Activated T-cell treated with anti-CD3 and anti-CD28 coated beads for 24 hours (primary cell): ENCODE measurements at regions not wholly inside any gene's neighbourhood (a gene's known extent, or its start where the extent isn't known, plus 50 kb on each side); places are given as distances from the start of the nearest gene placed in this dataset.

Experiments used
- DNase-seq: peaks from one replicate; pipeline ENCODE4 v3.0.0-alpha.2; 2020; ENCODE audit warnings: low read depth

GRCh38 chr19:31223740-31224534, 125.3 kb downstream of the TSHZ3 start:
- DNase-seq = no peak

GRCh38 chr19:31220540-31220939, 128.7 kb downstream of the TSHZ3 start:
- no peak for DNase-seq

DNA sequence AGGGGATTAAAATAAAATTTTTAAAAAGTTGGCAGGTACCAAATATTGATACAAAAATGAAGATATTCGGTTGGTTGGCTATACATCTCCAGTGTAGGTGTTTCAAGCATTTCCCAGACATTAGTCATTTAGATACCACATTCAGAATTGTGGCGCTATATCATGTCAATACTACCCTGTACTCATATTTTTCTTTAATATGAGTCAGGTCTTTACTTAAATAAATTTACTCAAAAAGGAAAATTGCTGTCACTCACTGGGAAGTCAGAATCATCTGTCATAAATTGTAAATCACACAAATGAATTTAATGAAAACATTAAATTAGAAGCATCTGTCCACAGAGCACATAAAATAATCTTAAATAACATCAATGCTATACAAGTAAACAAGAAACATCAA, 134.2 kb downstream of the TSHZ3 start:
- no peak for DNase-seq

DNA sequence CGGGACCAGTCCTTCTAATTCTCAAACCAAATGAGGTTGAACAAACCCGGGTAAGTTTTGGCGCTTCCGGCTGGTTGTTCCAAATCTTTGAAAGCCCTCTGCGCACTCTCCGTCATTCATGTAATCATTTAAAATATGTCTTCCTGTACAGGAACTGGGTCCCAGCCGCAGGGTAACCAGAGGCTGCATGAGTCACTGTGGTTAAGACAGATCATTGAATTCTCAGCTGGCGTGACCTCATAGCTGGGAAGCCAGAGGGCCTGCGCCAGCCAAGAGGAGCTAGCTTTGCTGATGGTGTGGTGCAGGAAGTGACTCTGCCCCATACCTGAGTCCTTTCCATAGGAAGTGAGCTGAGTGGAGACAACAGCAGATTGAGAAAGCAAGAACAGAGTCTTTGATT, 135.2 kb downstream of the TSHZ3 start:
- DNase-seq = peak; percentile 86

- DNase-seq = no peak
Observed at GRCh38 chr19:31211088-31211487, 138.1 kb downstream of the TSHZ3 start.

DNA sequence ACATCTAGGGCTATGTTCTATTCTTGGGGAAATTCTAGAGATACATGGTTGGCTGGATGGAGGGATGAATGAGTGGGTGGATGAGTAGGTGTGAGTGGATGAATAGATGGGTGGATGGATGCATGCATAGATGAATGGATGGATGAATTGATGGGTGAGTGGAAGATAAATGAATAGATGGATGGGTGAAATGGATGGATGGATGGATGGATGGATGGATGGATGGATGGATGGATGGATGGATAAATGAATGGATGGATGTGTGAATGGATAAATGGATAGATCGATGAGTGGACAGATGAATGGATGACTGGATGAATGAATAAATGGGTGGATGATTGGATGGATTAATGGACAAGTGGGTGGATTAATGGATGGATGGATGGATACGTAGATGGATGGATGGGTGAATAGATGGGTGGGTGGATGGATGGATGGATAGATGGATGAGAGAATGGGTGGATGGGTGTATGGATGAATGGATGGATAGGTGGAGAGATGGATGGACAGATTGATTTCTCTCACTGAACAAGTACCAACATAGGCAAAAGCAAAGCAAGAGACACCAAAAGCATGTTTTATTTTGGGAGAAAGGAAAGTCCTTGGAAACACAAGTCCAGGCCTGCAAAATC, 143.2 kb downstream of the TSHZ3 start:
- no peak for DNase-seq

DNA sequence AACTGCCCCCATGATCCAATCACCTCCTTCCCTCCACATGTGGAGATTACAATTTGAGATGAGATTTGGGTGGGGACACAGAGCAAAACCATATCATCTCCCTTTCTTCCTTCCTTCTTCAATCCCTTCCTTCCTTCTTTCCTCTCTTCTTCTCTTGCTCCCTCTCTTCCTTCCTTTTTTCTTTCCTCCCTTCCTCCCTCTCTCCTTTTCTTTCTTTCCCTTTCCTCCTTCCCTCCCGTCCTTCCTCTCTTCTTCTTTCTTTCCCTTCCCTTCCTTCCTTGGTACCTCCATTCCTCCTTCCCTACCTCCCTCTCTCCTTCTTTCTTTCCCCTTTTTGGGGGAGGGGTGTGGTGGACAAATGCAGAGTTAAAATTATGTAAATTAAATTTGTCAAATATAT, 145.1 kb downstream of the TSHZ3 start:
- DNase-seq = no peak

DNA sequence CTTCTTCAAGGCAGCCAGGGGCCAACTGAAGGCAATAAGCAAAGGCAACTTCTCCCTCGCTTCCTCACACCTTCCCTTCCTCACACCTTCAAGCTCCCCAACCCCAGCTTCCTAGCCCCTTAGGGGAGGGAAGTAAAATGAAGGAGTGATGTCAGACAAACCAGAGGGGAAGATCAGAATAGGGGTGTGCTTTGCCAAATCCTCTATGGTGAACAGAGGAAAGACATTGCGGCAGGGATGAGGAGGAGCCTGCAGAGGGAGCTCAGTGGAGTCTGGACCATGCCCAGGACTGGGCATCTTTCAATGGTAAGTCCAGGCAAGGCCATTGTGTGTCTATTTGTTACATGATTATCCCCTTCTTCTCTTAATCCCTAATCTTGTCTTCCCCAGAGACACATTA, 164.0 kb downstream of the TSHZ3 start:
- no peak for DNase-seq

DNA sequence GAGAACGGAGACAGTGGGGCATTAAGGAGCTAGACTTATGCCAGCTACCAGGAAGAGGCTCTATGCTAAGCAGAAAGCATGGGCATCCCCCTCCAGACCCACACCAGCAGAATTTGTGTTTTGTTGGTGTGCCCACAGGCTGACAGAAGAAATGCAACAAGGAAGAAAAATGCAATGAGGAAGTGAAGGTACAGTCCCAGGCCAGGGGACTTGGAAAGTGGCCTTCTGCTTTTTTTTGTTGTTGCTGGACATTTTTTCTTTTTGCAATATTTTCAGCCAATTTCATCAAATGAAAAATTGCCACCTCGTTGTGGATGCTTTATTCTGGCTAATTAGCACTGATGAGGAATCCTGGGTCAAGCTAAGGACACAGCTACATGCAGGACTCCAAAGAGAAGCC, 167.7 kb downstream of the TSHZ3 start:
- DNase-seq = no peak

DNA sequence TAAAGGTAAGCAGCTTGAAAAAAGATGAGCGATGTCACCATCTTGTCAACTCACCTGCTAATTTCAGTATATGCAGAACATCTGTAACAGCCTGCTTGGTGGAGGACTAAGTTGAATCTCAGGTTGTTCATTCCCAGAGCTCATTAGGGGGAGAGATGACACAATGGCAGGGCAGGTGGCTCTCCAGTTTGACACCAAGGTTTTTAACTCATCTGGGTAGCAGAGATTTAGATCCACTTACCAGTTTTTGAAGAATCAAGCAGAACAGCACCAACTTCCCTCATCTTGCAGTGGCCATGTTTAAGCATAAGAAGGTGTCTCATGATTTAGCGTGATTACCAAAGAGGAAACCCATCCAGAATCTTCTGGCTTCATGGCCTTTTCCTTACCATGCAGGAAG, 168.3 kb downstream of the TSHZ3 start:
- no peak for DNase-seq

GRCh38 chr19:31179471-31179852, 169.8 kb downstream of the TSHZ3 start:
- no peak for DNase-seq

GRCh38 chr19:31178833-31179470, 170.3 kb downstream of the TSHZ3 start:
- no peak for DNase-seq

DNA sequence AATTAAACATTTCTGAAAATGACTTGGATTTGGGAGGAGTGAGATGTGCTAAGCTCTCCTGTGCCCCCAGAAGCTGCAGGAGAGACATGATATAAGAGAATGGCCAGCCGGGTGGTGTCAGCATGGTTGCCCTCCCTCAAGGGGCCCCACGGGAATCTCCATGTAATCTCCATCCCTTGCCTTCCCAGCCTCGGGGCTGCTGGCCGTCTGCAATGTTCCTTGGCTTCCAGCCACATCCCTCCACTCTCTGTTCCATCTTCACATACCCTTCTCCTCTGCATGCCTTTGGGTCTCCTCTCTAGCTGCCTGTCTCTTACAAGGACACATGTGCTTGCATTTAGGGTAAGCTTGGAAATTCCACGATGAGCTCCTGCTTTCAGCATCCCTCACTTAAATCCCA, 172.0 kb downstream of the TSHZ3 start:
- no peak for DNase-seq

DNA sequence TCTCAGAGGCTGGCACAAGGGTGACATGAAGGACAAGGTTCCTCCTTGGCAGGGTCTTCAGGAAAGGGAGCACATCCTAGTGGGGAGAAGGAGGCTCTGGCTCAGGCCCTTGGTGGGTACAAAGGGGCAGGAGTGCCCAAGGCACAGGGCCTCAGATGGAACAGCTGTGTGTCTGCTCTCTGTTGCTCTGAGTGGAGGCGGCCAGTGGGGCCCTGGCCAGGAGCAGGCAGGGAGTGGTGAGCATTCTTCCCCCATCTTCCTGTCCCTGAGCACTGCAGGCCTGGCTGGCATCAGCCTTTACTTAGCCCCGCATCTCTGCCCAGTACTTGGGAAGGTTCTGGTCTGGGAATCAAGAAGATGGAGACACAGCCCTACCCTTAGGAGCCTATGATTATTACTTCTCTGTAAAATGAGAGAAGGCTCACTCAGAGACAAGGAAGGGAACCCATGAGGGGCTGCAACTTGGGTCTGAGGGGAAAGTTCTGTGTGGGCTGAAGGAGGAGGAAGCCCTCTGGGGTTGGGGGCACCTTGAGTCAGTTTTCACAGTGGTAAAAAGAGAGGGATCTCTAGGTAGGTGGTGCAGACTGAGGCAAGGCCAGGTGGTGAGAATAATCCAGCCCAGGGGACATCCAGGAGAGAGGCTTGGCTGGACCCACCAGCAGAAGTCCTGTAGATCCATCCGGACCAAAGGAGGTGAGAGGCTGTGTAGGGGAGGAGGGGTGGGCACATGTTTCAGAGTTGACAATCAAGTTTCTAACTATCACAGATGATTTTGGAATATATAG, 173.5 kb downstream of the TSHZ3 start:
- no peak for DNase-seq

DNA sequence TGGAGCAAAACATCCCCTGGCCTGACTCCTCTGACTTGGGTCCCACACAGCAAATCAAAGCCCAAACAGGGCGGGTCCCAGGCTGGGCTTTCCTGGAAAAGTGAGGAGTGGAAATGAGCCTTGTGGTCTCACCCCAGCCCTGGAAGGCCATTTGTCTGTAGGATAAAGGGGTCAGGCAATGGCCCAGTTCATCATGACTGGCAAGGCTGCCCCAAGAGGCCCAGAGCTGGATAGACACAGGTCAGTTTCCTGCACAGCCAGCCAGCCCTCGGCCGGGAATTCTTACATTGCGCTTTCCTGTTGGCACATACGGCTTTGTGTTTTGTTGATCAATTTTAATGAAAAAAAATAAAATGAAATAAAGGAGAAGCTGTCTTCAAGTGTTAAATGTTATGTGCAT, 174.3 kb downstream of the TSHZ3 start:
- DNase-seq = no peak

DNA sequence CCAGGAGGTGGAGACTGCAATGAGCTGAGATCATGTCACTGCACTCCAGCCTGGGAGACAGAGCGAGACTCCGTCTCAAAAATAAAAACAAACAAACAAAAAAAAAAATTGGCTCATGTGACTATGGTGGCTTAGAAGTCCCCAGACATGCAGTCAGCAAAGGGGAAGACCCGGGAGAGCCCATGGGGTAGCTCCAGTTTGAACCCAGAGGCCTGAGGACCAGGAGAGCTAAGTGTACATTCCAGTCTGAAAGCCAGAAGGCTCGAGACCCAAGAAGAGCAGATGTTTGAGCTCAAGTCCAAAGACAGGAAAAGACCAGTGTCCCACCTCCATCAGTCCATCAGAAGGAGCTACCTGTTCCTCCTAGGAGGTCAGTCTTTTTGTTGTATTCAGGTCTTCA, 175.2 kb downstream of the TSHZ3 start:
- DNase-seq = no peak

GRCh38 chr19:31171936-31172335, 177.3 kb downstream of the TSHZ3 start:
- DNase-seq = no peak

GRCh38 chr19:31170046-31170445, 179.2 kb downstream of the TSHZ3 start:
- no peak for DNase-seq

DNA sequence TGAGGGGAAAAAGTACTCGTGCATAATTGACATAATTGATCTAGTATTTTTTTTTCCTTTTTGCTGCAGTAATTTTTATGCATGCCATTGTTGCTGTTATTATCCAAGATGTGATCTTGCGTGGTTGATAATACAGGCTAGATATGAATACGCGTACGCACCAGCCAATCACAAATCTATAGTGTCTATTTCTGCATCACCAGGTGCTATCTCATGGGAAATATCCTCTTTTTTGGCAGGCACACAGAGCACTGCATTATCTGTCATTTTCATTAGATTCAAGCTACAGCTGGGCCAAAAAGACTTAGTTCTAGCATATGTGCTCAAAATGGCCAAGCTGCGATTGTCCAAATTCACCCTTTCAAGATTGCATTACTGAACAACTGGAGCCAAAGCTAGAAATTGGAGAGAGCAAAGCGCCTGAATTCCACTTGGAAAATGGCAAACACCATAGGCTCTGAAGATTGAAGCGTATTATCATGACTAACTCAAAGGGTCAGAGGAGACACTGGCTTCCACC, 181.1 kb downstream of the TSHZ3 start:
- no peak for DNase-seq

- no peak for DNase-seq
Observed at GRCh38 chr19:31167690-31168089, 181.5 kb downstream of the TSHZ3 start.

- no peak for DNase-seq
Observed at GRCh38 chr19:31166206-31166605, 183.0 kb downstream of the TSHZ3 start.

- DNase-seq = no peak
Observed at GRCh38 chr19:31164791-31165251, 184.4 kb downstream of the TSHZ3 start.
